Neural crest cell (in vitro differentiated cells): ENCODE measurements at regions not wholly inside any gene's neighbourhood (a gene's known extent, or its start where the extent isn't known, plus 50 kb on each side); places are given as distances from the start of the nearest gene placed in this dataset.

Experiments used
- DNase-seq: peaks from one replicate; pipeline ENCODE4 v3.0.0; 2021; ENCODE audit warnings: low read depth, mixed read lengths, low spot score
- H3K27ac Mint-ChIP-seq: one replicate; pipeline ENCODE4 v1.8.0; 2021; ENCODE audit warnings: mild to moderate bottlenecking, mixed read lengths; ENCODE audit not compliant: unreplicated experiment
- H3K27me3 Mint-ChIP-seq: 2 replicates; pipeline ENCODE4 v1.8.0; 2021; ENCODE audit warnings: low read depth, mild to moderate bottlenecking, mixed read lengths
- H3K36me3 Mint-ChIP-seq: 2 replicates; pipeline ENCODE4 v1.8.0; 2021; ENCODE audit warnings: low read depth, mild to moderate bottlenecking, mixed read lengths
- H3K4me1 Mint-ChIP-seq: 2 replicates; pipeline ENCODE4 v1.8.0; 2021; ENCODE audit warnings: mixed read lengths
- H3K4me3 Mint-ChIP-seq: one replicate; pipeline ENCODE4 v1.8.0; 2021; ENCODE audit warnings: mild to moderate bottlenecking, mixed read lengths
- H3K9me3 Mint-ChIP-seq: 2 replicates; pipeline ENCODE4 v1.8.0; 2021; ENCODE audit warnings: mixed read lengths
- TF ChIP-seq, protein P1 (sequence below): fragments of 200-600 bp; sonication (generic); conservative IDR thresholded peaks from 2 replicates; pipeline ENCODE4 v1.5.0; 2021; ENCODE audit warnings: antibody characterized with exemption, mild to moderate bottlenecking

DNA sequence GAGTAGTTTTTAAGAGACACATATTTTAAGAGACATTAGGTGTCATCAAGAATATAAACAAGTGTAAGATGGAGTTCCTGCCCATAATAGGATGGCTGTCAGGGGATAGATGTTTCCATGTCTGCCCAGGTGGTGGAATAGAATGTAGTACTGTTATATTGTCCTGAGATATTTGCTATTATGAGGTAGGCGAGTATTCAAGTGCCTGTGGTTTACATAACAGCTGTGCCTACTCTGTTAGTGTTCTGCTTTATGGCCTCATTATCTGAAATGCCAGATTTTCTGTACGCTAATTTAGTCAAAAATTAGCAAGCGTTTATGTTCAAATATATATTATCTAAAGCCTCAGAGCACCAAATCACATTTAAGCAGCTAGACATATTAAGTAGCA, 360.2 kb upstream of the ROPN1 start:
- Mint-ChIP-seq H3K4me3 (no peak overlapping the region), H3K4me1 (no peaks in the 10 kb centered on the region), H3K36me3 (peaks cover 8% of the 10 kb centered on the region), H3K27ac (no peak overlapping the region), H3K9me3 (peaks cover 5% of the 10 kb centered on the region), H3K27me3 (no peaks in the 10 kb centered on the region)
- TF ChIP-seq, protein P1, sequence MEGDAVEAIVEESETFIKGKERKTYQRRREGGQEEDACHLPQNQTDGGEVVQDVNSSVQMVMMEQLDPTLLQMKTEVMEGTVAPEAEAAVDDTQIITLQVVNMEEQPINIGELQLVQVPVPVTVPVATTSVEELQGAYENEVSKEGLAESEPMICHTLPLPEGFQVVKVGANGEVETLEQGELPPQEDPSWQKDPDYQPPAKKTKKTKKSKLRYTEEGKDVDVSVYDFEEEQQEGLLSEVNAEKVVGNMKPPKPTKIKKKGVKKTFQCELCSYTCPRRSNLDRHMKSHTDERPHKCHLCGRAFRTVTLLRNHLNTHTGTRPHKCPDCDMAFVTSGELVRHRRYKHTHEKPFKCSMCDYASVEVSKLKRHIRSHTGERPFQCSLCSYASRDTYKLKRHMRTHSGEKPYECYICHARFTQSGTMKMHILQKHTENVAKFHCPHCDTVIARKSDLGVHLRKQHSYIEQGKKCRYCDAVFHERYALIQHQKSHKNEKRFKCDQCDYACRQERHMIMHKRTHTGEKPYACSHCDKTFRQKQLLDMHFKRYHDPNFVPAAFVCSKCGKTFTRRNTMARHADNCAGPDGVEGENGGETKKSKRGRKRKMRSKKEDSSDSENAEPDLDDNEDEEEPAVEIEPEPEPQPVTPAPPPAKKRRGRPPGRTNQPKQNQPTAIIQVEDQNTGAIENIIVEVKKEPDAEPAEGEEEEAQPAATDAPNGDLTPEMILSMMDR = no peak
- DNase-seq = no peak

GRCh38 chr3:124353691-124354090, 361.8 kb upstream of the ROPN1 start:
- Mint-ChIP-seq H3K36me3 (peaks cover 8% of the 10 kb centered on the region), H3K4me3 (no peak overlapping the region), H3K9me3 (peaks cover 5% of the 10 kb centered on the region), H3K4me1 (no peaks in the 10 kb centered on the region), H3K27me3 (no peaks in the 10 kb centered on the region), H3K27ac (no peak overlapping the region)
- TF ChIP-seq, protein P1 = no peak
- no peak for DNase-seq

DNA sequence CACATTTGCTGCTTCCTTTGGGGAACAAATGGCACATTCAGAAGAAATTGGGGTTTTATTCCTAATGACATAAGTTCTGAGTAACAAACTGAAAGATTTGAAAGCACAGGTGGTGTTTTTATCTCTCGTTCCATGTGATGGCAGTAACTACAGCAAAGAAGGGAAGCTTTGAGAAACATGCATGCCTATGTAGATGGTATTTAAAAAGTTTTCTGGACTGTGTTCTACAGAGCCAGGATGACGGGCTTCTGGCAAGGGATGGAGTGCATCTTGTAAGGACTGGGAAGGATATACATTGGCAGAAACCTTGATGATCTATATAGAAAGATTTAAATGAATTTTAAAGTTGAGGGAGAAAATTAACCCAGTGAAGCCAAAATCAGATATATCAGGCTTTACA, 362.2 kb upstream of the ROPN1 start:
- no peak for DNase-seq
- TF ChIP-seq, protein P1 = no peak
- H3K27me3 Mint-ChIP-seq = no peaks in the 10 kb centered on the region
- no peaks in the 10 kb centered on the region for H3K4me1 Mint-ChIP-seq
- peaks cover 5% of the 10 kb centered on the region for H3K9me3 Mint-ChIP-seq
- H3K4me3 Mint-ChIP-seq = no peak overlapping the region
- H3K36me3 Mint-ChIP-seq = peaks cover 8% of the 10 kb centered on the region
- H3K27ac Mint-ChIP-seq = no peak overlapping the region

DNA sequence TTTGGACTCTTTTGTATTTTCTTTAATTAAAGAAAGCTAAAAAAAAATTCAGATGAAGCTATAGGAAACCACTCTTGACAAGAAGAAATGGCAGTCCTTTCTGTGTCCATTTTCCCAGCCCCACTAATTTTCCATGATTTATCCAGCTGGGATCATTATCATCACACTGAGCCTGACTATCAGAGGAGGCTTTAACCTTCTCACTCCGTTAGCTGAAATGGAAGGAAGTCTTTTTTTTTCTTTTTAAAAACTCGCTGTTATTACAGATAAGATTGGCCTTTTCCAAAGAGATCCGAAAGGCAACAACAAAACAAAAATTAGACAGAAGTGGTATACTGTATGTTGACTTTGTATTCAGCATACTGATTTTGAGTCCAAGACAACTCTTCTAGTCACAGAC, 366.2 kb upstream of the ROPN1 start:
- H3K27me3 Mint-ChIP-seq = no peaks in the 10 kb centered on the region
- H3K4me3 Mint-ChIP-seq = no peak overlapping the region
- peaks cover 5% of the 10 kb centered on the region for H3K9me3 Mint-ChIP-seq
- peaks cover 8% of the 10 kb centered on the region for H3K36me3 Mint-ChIP-seq
- DNase-seq = no peak
- peaks cover 11% of the 10 kb centered on the region for H3K4me1 Mint-ChIP-seq
- H3K27ac Mint-ChIP-seq = no peak overlapping the region
- TF ChIP-seq, protein P1 = no peak

GRCh38 chr3:124360155-124360554, 368.2 kb upstream of the ROPN1 start:
- no peak for DNase-seq
- TF ChIP-seq, protein P1 = no peak
- Mint-ChIP-seq H3K27me3 (no peaks in the 10 kb centered on the region), H3K36me3 (peaks cover 8% of the 10 kb centered on the region), H3K9me3 (peaks cover 5% of the 10 kb centered on the region), H3K4me1 (peaks cover 11% of the 10 kb centered on the region), H3K4me3 (no peak overlapping the region), H3K27ac (peak overlapping the region; percentile 65)

- TF ChIP-seq, protein P1 = no peak
- peaks cover 11% of the 10 kb centered on the region for H3K36me3 Mint-ChIP-seq
- peaks cover 5% of the 10 kb centered on the region for H3K9me3 Mint-ChIP-seq
- peak overlapping the region; percentile 0 for H3K27ac Mint-ChIP-seq
- peaks cover 11% of the 10 kb centered on the region for H3K4me1 Mint-ChIP-seq
- H3K4me3 Mint-ChIP-seq = no peak overlapping the region
- H3K27me3 Mint-ChIP-seq = no peaks in the 10 kb centered on the region
- no peak for DNase-seq
Measured at GRCh38 chr3:124360563-124360962, 368.6 kb upstream of the ROPN1 start.
